Right atrium auricular region (tissue), 2 donors: ENCODE measurements at regions not wholly inside any gene's neighbourhood (a gene's known extent, or its start where the extent isn't known, plus 50 kb on each side); places are given as distances from the start of the nearest gene placed in this dataset.
"Not testable (repeated sequence)": the region's sequence is repeated elsewhere in the genome, so short reads cannot be mapped to it uniquely, and the experiment has no call there.

ENCODE experiments used
- DNase-seq: peaks from one replicate; pipeline ENCODE4 v3.0.0-alpha.2; 2019; ENCODE audit warnings: low spot score
- H3K27ac ChIP-seq, 2 donors: fragments of 200-600 bp; sonication (generic); 1 replicate in 1 of 2; 2 replicates in 1 of 2; pipeline ENCODE4 v1.5.1; 2016 to 2019
- H3K27me3 ChIP-seq, 2 donors: fragments of 200-600 bp; sonication (generic); one replicate each; pipeline versions ENCODE4 v1.5.1 to v1.6.0; 2017 to 2019
- H3K36me3 ChIP-seq: fragments of 200-600 bp; sonication (generic); one replicate; pipeline ENCODE4 v1.5.1; 2016
- H3K4me1 ChIP-seq, 2 donors: fragments of 200-600 bp; sonication (generic); one replicate each; pipeline versions ENCODE4 v1.5.1 to v1.6.0; 2017 to 2019
- H3K4me3 ChIP-seq, 2 donors: fragments of 200-600 bp; sonication (generic); 1 replicate in 1 of 2; 2 replicates in 1 of 2; pipeline ENCODE4 v1.5.1; 2017 to 2019; ENCODE audit warnings: mild to moderate bottlenecking in 1 of 2, moderate library complexity in 1 of 2
- H3K9me3 ChIP-seq, 2 donors: fragments of 200-600 bp; sonication (generic); one replicate each; pipeline ENCODE4 v1.5.1; 2019
- CTCF ChIP-seq, 2 donors: fragments of 200-600 bp; sonication (generic); IDR thresholded peaks; one replicate each; pipeline ENCODE4 v1.5.1; 2019; ENCODE audit warnings: antibody characterized with exemption in 2 of 2

DNA sequence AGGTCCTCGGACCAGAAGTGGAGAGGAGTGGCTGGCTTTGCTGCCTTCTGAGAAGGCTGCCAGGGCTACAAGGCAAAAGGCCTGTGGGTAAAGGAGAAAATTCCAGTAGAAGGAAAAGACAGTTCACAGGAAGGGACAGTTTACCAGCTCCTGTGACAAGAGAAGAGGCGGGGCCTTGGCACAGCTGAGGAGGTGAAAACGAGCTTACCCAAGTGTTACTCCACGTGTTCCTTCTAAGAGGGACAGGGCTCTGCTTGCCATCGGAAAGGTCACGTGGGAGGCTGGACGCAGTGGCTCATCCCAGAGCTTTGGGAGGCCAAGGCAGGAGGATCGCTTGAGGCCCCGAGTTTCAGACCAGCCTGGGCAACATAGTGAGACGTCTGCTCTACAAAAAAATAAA lies 129.4 kb upstream of the ZNF746 start:
- H3K36me3 ChIP-seq: no peaks in the 10 kb centered on the region
- no peak overlapping the region for H3K4me3 ChIP-seq
- DNase-seq: no peak
- peaks cover 0 to 24% of the 10 kb centered on the region in 2 donors for H3K4me1 ChIP-seq
- H3K27me3 ChIP-seq: no peaks in the 10 kb centered on the region
- H3K27ac ChIP-seq: no peak overlapping the region
- TF ChIP-seq CTCF (IDR thresholded peaks at IDR 0.05): no peak
- no peaks in the 10 kb centered on the region for H3K9me3 ChIP-seq

DNA sequence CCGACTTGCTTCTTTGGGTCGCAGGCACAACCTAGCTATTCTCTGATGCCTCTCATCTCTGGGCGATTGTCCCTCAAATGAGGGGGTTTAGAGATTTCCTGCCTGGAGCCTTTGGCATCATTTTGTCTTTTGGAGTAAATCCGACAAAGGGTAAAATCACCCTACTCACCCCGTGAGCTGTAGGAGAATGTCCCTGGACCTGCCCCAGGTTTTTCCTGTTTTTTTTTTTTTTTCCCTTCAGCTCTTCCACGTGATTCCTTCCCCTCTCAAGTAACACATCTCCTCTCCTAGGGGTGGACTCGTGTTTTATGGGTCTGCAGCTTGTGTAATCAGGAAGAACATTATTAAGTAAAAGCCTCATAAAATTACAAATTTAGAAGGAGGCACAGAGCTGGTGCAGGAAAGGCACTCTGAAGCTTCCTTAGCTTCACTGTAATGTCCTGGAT lies 128.4 kb upstream of the ZNF746 start:
- no peak for TF ChIP-seq CTCF (IDR thresholded peaks at IDR 0.05)
- H3K4me1 ChIP-seq: peaks cover 0 to 24% of the 10 kb centered on the region in 2 donors
- H3K36me3 ChIP-seq: peaks cover 3% of the 10 kb centered on the region
- DNase-seq: no peak
- H3K9me3 ChIP-seq: no peaks in the 10 kb centered on the region
- no peak overlapping the region for H3K27ac ChIP-seq
- H3K4me3 ChIP-seq: no peak overlapping the region
- H3K27me3 ChIP-seq: no peaks in the 10 kb centered on the region

GRCh38 chr7:149625340-149625946 lies 127.8 kb upstream of the ZNF746 start:
- peak; percentile 77 for DNase-seq

GRCh38 chr7:149624419-149625339 lies 127.1 kb upstream of the ZNF746 start:
- Histone ChIP-seq H3K4me1 (peaks cover 0 to 24% of the 10 kb centered on the region in 2 donors), H3K36me3 (peaks cover 16% of the 10 kb centered on the region), H3K4me3 (peak overlapping the region; percentile 91 to 99), H3K9me3 (no peaks in the 10 kb centered on the region), H3K27ac (peak overlapping the region; percentile 86 to 96), H3K27me3 (no peaks in the 10 kb centered on the region)
- TF ChIP-seq CTCF (IDR thresholded peaks at IDR 0.05): peak; percentile 99 to 100
- peak; percentile 92 for DNase-seq

More at GRCh38 chr7:149625340-149625946, 127.8 kb upstream of the ZNF746 start:
- peak overlapping the region in 1 of 2 donors; percentile 96 for H3K27ac ChIP-seq
- TF ChIP-seq CTCF (IDR thresholded peaks at IDR 0.05): peak; percentile 48 to 53
- no peaks in the 10 kb centered on the region for H3K9me3 ChIP-seq
- peak overlapping the region; percentile 91 to 99 for H3K4me3 ChIP-seq
- peaks cover 8% of the 10 kb centered on the region for H3K36me3 ChIP-seq
- no peaks in the 10 kb centered on the region for H3K27me3 ChIP-seq
- peaks cover 0 to 24% of the 10 kb centered on the region in 2 donors for H3K4me1 ChIP-seq

DNA sequence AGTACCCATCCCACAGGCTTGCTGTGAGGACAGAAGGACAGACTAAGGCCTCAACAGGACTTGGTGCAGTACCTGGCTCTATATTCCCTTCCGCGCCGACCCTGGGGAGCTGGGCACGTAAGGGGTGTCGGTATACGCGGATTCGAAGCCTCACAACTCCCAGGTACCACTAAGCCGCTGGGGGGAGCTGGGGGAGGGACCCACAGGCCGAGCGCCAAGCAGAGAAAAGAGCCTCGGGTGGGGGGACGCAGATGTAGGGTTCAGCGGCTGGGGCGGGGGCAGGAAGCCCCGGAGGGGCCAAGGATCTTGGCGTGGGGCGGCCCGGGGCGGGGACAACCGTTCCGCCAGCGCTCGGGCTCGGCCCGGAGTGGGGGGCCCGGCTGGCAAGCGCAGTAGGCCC lies 126.4 kb upstream of the ZNF746 start:
- Histone ChIP-seq H3K27ac (peak overlapping the region; percentile 86 to 96), H3K36me3 (peaks cover 22% of the 10 kb centered on the region), H3K9me3 (no peaks in the 10 kb centered on the region), H3K4me3 (peak overlapping the region; percentile 91 to 99), H3K27me3 (no peaks in the 10 kb centered on the region), H3K4me1 (peaks cover 0 to 24% of the 10 kb centered on the region in 2 donors)
- TF ChIP-seq CTCF (IDR thresholded peaks at IDR 0.05): no peak
- DNase-seq: no peak

DNA sequence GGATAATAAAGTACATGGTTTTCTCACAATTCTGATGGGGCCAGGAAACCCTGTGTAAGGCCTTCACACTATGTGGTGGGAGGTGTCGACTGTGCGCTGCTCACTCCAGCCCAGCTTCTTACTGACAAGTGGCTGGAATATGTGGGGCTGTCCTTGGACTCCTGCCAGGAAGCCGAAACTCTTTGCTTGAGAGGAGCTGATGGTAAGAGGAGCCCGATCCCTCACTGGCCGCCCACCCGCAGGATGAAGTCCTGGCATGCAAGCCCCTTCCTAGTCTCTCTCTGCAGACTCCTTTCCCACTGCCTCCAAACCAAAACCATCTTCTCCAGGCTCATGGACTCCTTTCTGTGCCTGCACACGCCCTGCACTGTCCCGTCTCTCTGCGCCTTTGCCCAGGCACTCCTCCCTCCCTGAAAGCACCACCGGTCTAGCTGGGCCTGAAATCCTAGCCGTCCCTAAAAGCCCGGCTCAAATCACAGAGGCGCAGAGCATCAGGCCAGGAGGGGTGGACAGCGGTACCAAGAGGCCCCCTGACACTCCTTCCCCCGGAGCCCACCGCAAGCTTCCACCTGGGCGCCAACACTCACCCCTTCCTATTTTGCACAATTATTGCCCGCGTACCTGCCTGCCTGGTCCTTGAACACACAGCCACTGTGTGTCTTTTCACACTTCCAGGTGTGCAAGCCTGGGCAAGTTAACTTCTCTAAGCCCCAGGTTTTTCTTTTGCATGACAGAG lies 125.8 kb upstream of the ZNF746 start:
- DNase-seq: peak; percentile 78
- not testable (repeated sequence) for H3K27me3 ChIP-seq, H3K9me3 ChIP-seq
- H3K36me3 ChIP-seq: peaks cover 28% of the 10 kb centered on the region
- H3K27ac ChIP-seq: peak overlapping the region; percentile 86 to 96
- peaks cover 0 to 24% of the 10 kb centered on the region in 2 donors for H3K4me1 ChIP-seq
- peak overlapping the region; percentile 91 to 99 for H3K4me3 ChIP-seq
